HFF-Myc (cell line): ENCODE measurements at regions not wholly inside any gene's neighbourhood (a gene's known extent, or its start where the extent isn't known, plus 50 kb on each side); places are given as distances from the start of the nearest gene placed in this dataset.

ENCODE experiments used
- DNase-seq: peaks from one replicate; pipeline ENCODE4 v3.0.0-alpha.2; 2011; ENCODE audit warnings: low read depth; ENCODE audit errors: extremely low read depth
- H3K4me3 ChIP-seq: replicated peaks from 2 replicates; pipeline ENCODE4 v1.5.1; 2011; ENCODE audit warnings: low read depth, mild to moderate bottlenecking, control low read depth, low read length
- CTCF ChIP-seq: IDR thresholded peaks from 2 replicates; pipeline ENCODE4 v1.5.1; 2012; ENCODE audit warnings: mild to moderate bottlenecking, low read depth, low read length, control low read depth; ENCODE audit errors: missing control alignments

DNA sequence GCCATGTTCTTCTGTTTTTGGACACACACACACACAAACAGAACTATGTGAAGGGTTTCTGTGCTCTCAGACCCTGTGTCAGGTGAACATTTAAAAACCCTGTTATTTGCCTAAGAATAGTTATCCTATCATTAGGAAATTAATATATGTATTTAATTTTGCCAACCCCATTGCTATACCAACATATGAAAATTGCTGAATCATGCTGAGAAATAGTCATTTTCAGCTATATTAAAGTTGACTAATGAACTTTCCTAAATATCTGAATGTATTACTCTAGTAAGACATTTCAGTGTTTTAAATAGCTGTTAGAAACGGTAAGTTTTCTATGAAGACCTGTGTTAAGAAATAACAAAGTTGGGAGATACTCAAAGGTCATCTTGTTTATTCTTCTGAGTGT lies 596.9 kb upstream of the GRM7 start:
- no peak for DNase-seq
- no peak for TF ChIP-seq CTCF
- H3K4me3 ChIP-seq = no peak overlapping the region

GRCh38 chr3:6264906-6265305 lies 596.0 kb upstream of the GRM7 start:
- DNase-seq = no peak
- TF ChIP-seq CTCF = no peak
- no peak overlapping the region for H3K4me3 ChIP-seq

DNA sequence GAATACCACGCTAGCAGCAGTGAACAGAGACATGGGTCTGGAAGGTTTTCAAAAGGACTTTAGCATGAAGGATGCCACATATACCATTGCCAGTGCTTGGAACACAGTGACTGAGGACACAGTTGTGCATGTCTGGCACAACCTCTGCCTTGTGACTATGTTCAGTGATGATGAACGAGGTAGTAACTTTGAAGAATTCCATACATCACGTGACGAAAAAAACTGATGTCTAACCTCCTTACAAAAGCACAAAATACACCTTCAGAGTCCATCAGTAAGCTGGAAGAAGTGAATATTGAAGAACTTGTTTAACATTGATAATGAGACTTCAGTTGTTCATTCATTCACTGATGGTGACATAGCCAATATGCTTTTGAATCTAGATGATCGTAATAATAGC lies 594.8 kb upstream of the GRM7 start:
- H3K4me3 ChIP-seq = no peak overlapping the region
- DNase-seq = no peak
- no peak for TF ChIP-seq CTCF

- TF ChIP-seq CTCF = no peak
- H3K4me3 ChIP-seq = no peak overlapping the region
- no peak for DNase-seq
Measured at GRCh38 chr3:6273878-6274277, 587.0 kb upstream of the GRM7 start.

GRCh38 chr3:6281662-6282061 lies 579.3 kb upstream of the GRM7 start:
- TF ChIP-seq CTCF = no peak

DNA sequence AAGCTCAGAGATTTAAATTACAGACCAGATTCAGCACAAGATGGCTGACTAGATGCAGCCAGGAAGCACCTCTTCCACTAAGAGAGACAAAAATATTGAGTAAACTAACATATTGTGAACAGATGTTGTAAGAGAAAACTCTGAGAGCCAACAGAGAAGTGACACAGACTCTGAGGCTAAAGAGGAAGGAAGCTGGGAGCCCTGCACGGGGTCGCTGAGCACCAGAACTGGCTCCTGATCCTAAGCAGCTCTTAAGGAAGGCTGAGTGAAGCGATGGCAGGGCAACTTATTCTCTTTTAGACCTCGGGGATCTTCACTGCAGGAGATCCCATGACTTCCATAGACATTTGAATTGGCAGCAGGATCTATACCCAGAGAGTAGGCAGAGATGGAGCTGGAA lies 578.0 kb upstream of the GRM7 start:
- no peak overlapping the region for H3K4me3 ChIP-seq
- TF ChIP-seq CTCF = no peak

More at GRCh38 chr3:6281662-6282061, 579.3 kb upstream of the GRM7 start:
- no peak for DNase-seq
- H3K4me3 ChIP-seq = no peak overlapping the region

GRCh38 chr3:6287088-6287875 lies 573.6 kb upstream of the GRM7 start:
- H3K4me3 ChIP-seq = no peak overlapping the region
- no peak for TF ChIP-seq CTCF
- DNase-seq = no peak

More for the DNA sequence above, 578.0 kb upstream of the GRM7 start:
- DNase-seq = no peak
